ENCODE measurements at regions not wholly inside any gene's neighbourhood (a gene's known extent, or its start where the extent isn't known, plus 50 kb on each side); places are given as distances from the start of the nearest gene placed in this dataset.
"Not testable (repeated sequence)": the region's sequence is repeated elsewhere in the genome, so short reads cannot be mapped to it uniquely, and the experiment has no call there.

GRCh38 chr7:125421407-125421806 lies 491.8 kb upstream of the POT1 start:
- TF ChIP-seq POLR2A, CTCF (IDR thresholded peaks at IDR 0.05): not testable (repeated sequence)
